Testis (tissue), 2 donors: ENCODE measurements at regions not wholly inside any gene's neighbourhood (a gene's known extent, or its start where the extent isn't known, plus 50 kb on each side); places are given as distances from the start of the nearest gene placed in this dataset.

Experiments
- DNase-seq: peaks from one replicate; pipeline ENCODE4 v3.0.0-alpha.2; 2019
- H3K27ac ChIP-seq, 2 donors: fragments of 200-600 bp; sonication (generic); one replicate each; pipeline ENCODE4 v1.5.1; 2019
- H3K27me3 ChIP-seq: fragments of 200-600 bp; sonication (generic); one replicate; pipeline ENCODE4 v1.5.1; 2019
- H3K36me3 ChIP-seq: fragments of 200-600 bp; sonication (generic); one replicate; pipeline ENCODE4 v1.5.1; 2017; ENCODE audit warnings: low read depth; ENCODE audit errors: missing control alignments
- H3K4me1 ChIP-seq: fragments of 200-600 bp; sonication (generic); one replicate; pipeline ENCODE4 v1.5.1; 2019
- H3K4me3 ChIP-seq, 2 donors: fragments of 200-600 bp; sonication (generic); one replicate each; pipeline ENCODE4 v1.5.1; 2017 to 2019
- H3K9me3 ChIP-seq: fragments of 200-600 bp; sonication (generic); one replicate; pipeline ENCODE4 v1.5.1; 2017
- CTCF ChIP-seq, 3 experiments: fragments of 450-650 bp in 2 of 3; fragments of 200-600 bp in 1 of 3; sonication (generic) in 1 of 3; IDR thresholded peaks; one replicate each; pipeline ENCODE4 v1.5.1; 2016 to 2019; ENCODE audit warnings: antibody characterized with exemption in 3 of 3, mild to moderate bottlenecking in 2 of 3, moderate library complexity in 1 of 3
- POLR2A ChIP-seq: fragments of 450-650 bp; IDR thresholded peaks from one replicate; pipeline ENCODE4 v1.6.1; 2017; ENCODE audit warnings: antibody characterized with exemption, mild to moderate bottlenecking, moderate library complexity
- WGBS, 2 donors: methylation state at CpG; one replicate each; pipeline ENCODE4 v1.1.5; 2018; 5-methylcytosine and 5-hydroxymethylcytosine counted together
- intact Hi-C: fragments of 100-400 bp; cut with DNase I; formaldehyde crosslinking; loops from one replicate; pipeline ENCODE4 v1.15.1; 2023; ENCODE audit warnings: low total_unique reads

DNA sequence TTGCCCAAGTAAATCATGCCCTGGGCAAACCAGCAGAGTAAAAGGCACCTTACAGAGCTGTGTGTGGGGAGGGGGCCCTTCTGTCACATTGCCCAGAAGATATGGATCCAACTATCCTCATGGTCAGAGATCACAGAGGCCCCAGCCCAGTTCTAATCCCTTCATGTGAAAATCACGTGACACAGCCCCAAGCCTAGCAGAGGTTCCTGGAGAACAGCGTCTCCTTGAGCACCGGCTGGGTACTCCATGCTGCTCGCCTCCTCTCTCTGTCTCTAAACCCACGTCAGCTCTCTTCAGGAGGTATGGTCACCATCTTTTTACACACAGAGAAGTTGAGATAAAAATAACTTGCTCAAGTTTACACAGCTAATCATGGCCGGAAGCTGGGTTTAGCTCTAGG lies 230.2 kb downstream of the ANKRD60 start:
- TF ChIP-seq POLR2A (no peak), CTCF (IDR thresholded peaks at IDR 0.05) (no peak)
- Histone ChIP-seq H3K4me3 (no peak overlapping the region), H3K27ac (no peak overlapping the region), H3K4me1 (peaks cover 25% of the 10 kb centered on the region), H3K9me3 (no peaks in the 10 kb centered on the region), H3K36me3 (no peaks in the 10 kb centered on the region), H3K27me3 (no peaks in the 10 kb centered on the region)
- intact Hi-C loops, result no loop called here
- 87 to 92% methylated on average over 6 of the region's 6 CpGs for WGBS, 2 donors
- no peak for DNase-seq

- intact Hi-C loops, result no loop called here
- 97% methylated on average over 2 of the region's 2 CpGs for WGBS, 2 donors
These were observed 231.2 kb downstream of the ANKRD60 start for GRCh38 chr20:57996936-57997890.

GRCh38 chr20:57996465-57996864 lies 232.0 kb downstream of the ANKRD60 start:
- no peaks in the 10 kb centered on the region for H3K36me3 ChIP-seq
- intact Hi-C loops, result no loop called here
- H3K4me3 ChIP-seq, result no peak overlapping the region
- H3K27ac ChIP-seq, result no peak overlapping the region
- DNase-seq, result no peak
- peaks cover 17% of the 10 kb centered on the region for H3K4me1 ChIP-seq
- no peak for TF ChIP-seq POLR2A
- no peak for TF ChIP-seq CTCF (IDR thresholded peaks at IDR 0.05)
- WGBS, 2 donors, result 80 to 82% methylated on average over 3 of the region's 3 CpGs
- H3K27me3 ChIP-seq, result no peaks in the 10 kb centered on the region
- no peaks in the 10 kb centered on the region for H3K9me3 ChIP-seq

More at GRCh38 chr20:57996936-57997890, 231.2 kb downstream of the ANKRD60 start:
- no peak for TF ChIP-seq POLR2A
- no peak for TF ChIP-seq CTCF (IDR thresholded peaks at IDR 0.05)
- no peaks in the 10 kb centered on the region for H3K36me3 ChIP-seq
- peaks cover 24% of the 10 kb centered on the region for H3K4me1 ChIP-seq
- H3K27ac ChIP-seq, result no peak overlapping the region
- no peak overlapping the region for H3K4me3 ChIP-seq
- no peaks in the 10 kb centered on the region for H3K27me3 ChIP-seq
- no peaks in the 10 kb centered on the region for H3K9me3 ChIP-seq
- DNase-seq, result no peak

DNA sequence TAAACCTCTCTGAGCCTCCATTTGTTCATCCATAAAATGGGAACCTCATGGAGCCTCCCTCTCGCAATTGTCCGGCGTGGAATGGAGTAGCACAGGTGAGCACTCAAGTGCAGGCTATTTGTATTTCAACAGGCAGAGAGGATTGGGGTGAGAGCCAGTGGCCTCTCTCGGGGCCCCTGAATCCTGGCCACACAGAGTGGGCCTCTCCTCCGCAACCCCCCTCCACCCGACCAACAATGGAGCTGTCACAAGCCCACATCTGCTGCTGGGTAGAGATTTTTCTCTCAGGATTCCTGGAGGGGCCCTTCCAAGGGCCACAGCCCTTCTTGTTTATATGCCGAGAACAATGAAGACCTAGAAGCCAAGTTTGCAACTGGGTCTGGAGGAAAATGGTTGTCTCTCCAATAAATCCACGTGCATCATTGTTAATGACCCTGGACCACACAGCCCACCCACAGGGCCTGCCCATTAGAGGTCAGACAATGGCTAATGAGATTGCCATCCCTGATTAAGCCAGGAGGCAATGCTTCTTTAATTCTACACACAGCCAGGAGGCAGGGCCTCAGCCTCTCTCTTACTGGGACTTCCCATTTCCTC lies 233.0 kb downstream of the ANKRD60 start:
- no peak overlapping the region for H3K4me3 ChIP-seq
- DNase-seq, result no peak
- no peak for TF ChIP-seq CTCF (IDR thresholded peaks at IDR 0.05)
- TF ChIP-seq POLR2A, result no peak
- H3K27me3 ChIP-seq, result no peaks in the 10 kb centered on the region
- intact Hi-C loops, result no loop called here
- H3K4me1 ChIP-seq, result peaks cover 11% of the 10 kb centered on the region
- no peaks in the 10 kb centered on the region for H3K36me3 ChIP-seq
- no peak overlapping the region for H3K27ac ChIP-seq
- H3K9me3 ChIP-seq, result no peaks in the 10 kb centered on the region
- 89 to 91% methylated on average over 8 of the region's 8 CpGs for WGBS, 2 donors
